GM18868 (cell line): ENCODE measurements at regions not wholly inside any gene's neighbourhood (a gene's known extent, or its start where the extent isn't known, plus 50 kb on each side); places are given as distances from the start of the nearest gene placed in this dataset.
"Not testable (repeated sequence)": the region's sequence is repeated elsewhere in the genome, so short reads cannot be mapped to it uniquely, and the experiment has no call there.

Source experiments
- ATAC-seq: cut with Tn5 transposase; IDR thresholded peaks from one replicate; pipeline ENCODE4 v1.9.1; 2021; ENCODE audit warnings: mild to moderate bottlenecking, moderate library complexity; ENCODE audit not compliant: unreplicated experiment

GRCh38 chr15:37395100-37395468 is 294.7 kb upstream of the MEIS2 start:
- ATAC-seq, result no peak

- ATAC-seq, result no peak
Measured at GRCh38 chr15:37397266-37398022, 297.1 kb upstream of the MEIS2 start.

GRCh38 chr15:37416103-37416502 is 315.8 kb upstream of the MEIS2 start:
- ATAC-seq, result no peak

- ATAC-seq, result no peak
Measured at GRCh38 chr15:37425541-37425940, 325.2 kb upstream of the MEIS2 start.

GRCh38 chr15:37427393-37427792 is 327.0 kb upstream of the MEIS2 start:
- not testable (repeated sequence) for ATAC-seq

- ATAC-seq, result no peak
Measured at GRCh38 chr15:37446921-37447320, 346.6 kb upstream of the MEIS2 start.

- ATAC-seq, result no peak
Measured at GRCh38 chr15:37452498-37452897, 352.1 kb upstream of the MEIS2 start.

- no peak for ATAC-seq
Measured at GRCh38 chr15:37480482-37480881, 380.1 kb upstream of the MEIS2 start.

- ATAC-seq, result no peak
Measured at GRCh38 chr15:37481126-37481525, 380.8 kb upstream of the MEIS2 start.

GRCh38 chr15:37483779-37484178 is 383.4 kb upstream of the MEIS2 start:
- no peak for ATAC-seq

GRCh38 chr15:37485056-37485455 is 384.7 kb upstream of the MEIS2 start:
- no peak for ATAC-seq

- ATAC-seq, result no peak
Measured at GRCh38 chr15:37490707-37491106, 390.4 kb upstream of the MEIS2 start.

- no peak for ATAC-seq
Measured at GRCh38 chr15:37516621-37517020, 416.3 kb upstream of the MEIS2 start.

- no peak for ATAC-seq
Measured at GRCh38 chr15:37517191-37517895, 417.0 kb upstream of the MEIS2 start.

- ATAC-seq, result no peak
Measured at GRCh38 chr15:37518436-37518835, 416.0 kb upstream of the TMCO5A start.

GRCh38 chr15:37520026-37520425 is 414.4 kb upstream of the TMCO5A start:
- no peak for ATAC-seq

- no peak for ATAC-seq
Measured at GRCh38 chr15:37520882-37521281, 413.6 kb upstream of the TMCO5A start.

GRCh38 chr15:37524601-37525000 is 409.8 kb upstream of the TMCO5A start:
- no peak for ATAC-seq

GRCh38 chr15:37528432-37528831 is 406.0 kb upstream of the TMCO5A start:
- ATAC-seq, result peak; percentile 72

GRCh38 chr15:37536967-37537605 is 397.4 kb upstream of the TMCO5A start:
- ATAC-seq, result no peak

- ATAC-seq, result no peak
Measured at GRCh38 chr15:37537802-37538201, 396.6 kb upstream of the TMCO5A start.

GRCh38 chr15:37548116-37548515 is 386.3 kb upstream of the TMCO5A start:
- ATAC-seq, result no peak
